TTC549 (cell line): ENCODE measurements at regions not wholly inside any gene's neighbourhood (a gene's known extent, or its start where the extent isn't known, plus 50 kb on each side); places are given as distances from the start of the nearest gene placed in this dataset.
"Not testable (repeated sequence)": the region's sequence is repeated elsewhere in the genome, so short reads cannot be mapped to it uniquely, and the experiment has no call there.

ENCODE experiments used
- FAIRE-seq: peaks from 2 replicates; lab custom pipeline; 2012; peaks lifted over from hg19 to GRCh38; lab: Jason Lieb, UNC

- FAIRE-seq: no peak
Observed at GRCh38 chr5:42894057-42894456, 82.4 kb upstream of the SELENOP start.

- FAIRE-seq: peak; percentile 55
Observed at GRCh38 chr5:42889311-42889933, 77.7 kb upstream of the SELENOP start.

- no peak for FAIRE-seq
Observed at GRCh38 chr5:42888771-42889170, 77.1 kb upstream of the SELENOP start.

GRCh38 chr5:42887575-42887974, 75.9 kb upstream of the SELENOP start:
- FAIRE-seq: no peak

GRCh38 chr5:42887097-42887496, 75.4 kb upstream of the SELENOP start:
- no peak for FAIRE-seq

GRCh38 chr5:42886635-42887034, 74.9 kb upstream of the SELENOP start:
- no peak for FAIRE-seq

GRCh38 chr5:42884326-42884725, 72.6 kb upstream of the SELENOP start:
- FAIRE-seq: no peak

- no peak for FAIRE-seq
Observed at GRCh38 chr5:42881416-42882117, 69.9 kb upstream of the SELENOP start.

GRCh38 chr5:42880496-42881150, 68.9 kb upstream of the SELENOP start:
- no peak for FAIRE-seq

GRCh38 chr5:42879291-42879690, 67.6 kb upstream of the SELENOP start:
- FAIRE-seq: no peak

GRCh38 chr5:42878550-42878949, 66.9 kb upstream of the SELENOP start:
- FAIRE-seq: no peak

- FAIRE-seq: no peak
Observed at GRCh38 chr5:42878041-42878440, 66.3 kb upstream of the SELENOP start.

- no peak for FAIRE-seq
Observed at GRCh38 chr5:42877431-42877830, 65.7 kb upstream of the SELENOP start.

- FAIRE-seq: no peak
Observed at GRCh38 chr5:42876375-42876844, 64.7 kb upstream of the SELENOP start.

- no peak for FAIRE-seq
Observed at GRCh38 chr5:42875785-42876374, 64.2 kb upstream of the SELENOP start.

- no peak for FAIRE-seq
Observed at GRCh38 chr5:42875211-42875610, 63.5 kb upstream of the SELENOP start.

GRCh38 chr5:42874621-42875198, 63.0 kb upstream of the SELENOP start:
- no peak for FAIRE-seq

- FAIRE-seq: no peak
Observed at GRCh38 chr5:42872865-42873264, 61.2 kb upstream of the SELENOP start.

GRCh38 chr5:42870882-42871418, 59.3 kb upstream of the SELENOP start:
- no peak for FAIRE-seq

- FAIRE-seq: not testable (repeated sequence)
Observed at GRCh38 chr5:42868417-42868816, 56.7 kb upstream of the SELENOP start.

GRCh38 chr5:42864749-42865148, 53.1 kb upstream of the SELENOP start:
- FAIRE-seq: not testable (repeated sequence)
